ENCODE measurements at regions not wholly inside any gene's neighbourhood (a gene's known extent, or its start where the extent isn't known, plus 50 kb on each side); places are given as distances from the start of the nearest gene placed in this dataset.
"Not testable (repeated sequence)": the region's sequence is repeated elsewhere in the genome, so short reads cannot be mapped to it uniquely, and the experiment has no call there.

- in situ Hi-C loops (cut with HindIII; ENCODE audit: low sequenced_read_pairs), result not testable (repeated sequence)
These were observed 193.9 kb downstream of the KLRB1 start for GRCh38 chr12:9413862-9414261.

- in situ Hi-C loops (cut with HindIII; ENCODE audit: low sequenced_read_pairs), result not testable (repeated sequence)
These were observed 195.3 kb downstream of the KLRB1 start for GRCh38 chr12:9412459-9412858.

- in situ Hi-C loops (cut with HindIII; ENCODE audit: low sequenced_read_pairs), result not testable (repeated sequence)
These were observed 196.0 kb downstream of the KLRB1 start for GRCh38 chr12:9411616-9412268.

- in situ Hi-C loops (cut with HindIII; ENCODE audit: low sequenced_read_pairs), result not testable (repeated sequence)
These were observed 199.2 kb upstream of the PZP start for GRCh38 chr12:9407425-9407748.

- in situ Hi-C loops (cut with HindIII; ENCODE audit: low sequenced_read_pairs), result no loop called here
These were observed 198.6 kb upstream of the PZP start for GRCh38 chr12:9406564-9407424.

GRCh38 chr12:9405886-9406563 is 197.8 kb upstream of the PZP start:
- in situ Hi-C loops (cut with HindIII; ENCODE audit: low sequenced_read_pairs), result no loop called here

- in situ Hi-C loops (cut with HindIII; ENCODE audit: low sequenced_read_pairs), result no loop called here
These were observed 196.5 kb upstream of the PZP start for GRCh38 chr12:9404469-9405260.

- in situ Hi-C loops (cut with HindIII; ENCODE audit: low sequenced_read_pairs), result no loop called here
These were observed 195.8 kb upstream of the PZP start for GRCh38 chr12:9404031-9404430.

- in situ Hi-C loops (cut with HindIII; ENCODE audit: low sequenced_read_pairs), result not testable (repeated sequence)
These were observed 194.3 kb upstream of the PZP start for GRCh38 chr12:9402432-9403040.

- in situ Hi-C loops (cut with HindIII; ENCODE audit: low sequenced_read_pairs), result not testable (repeated sequence)
These were observed 188.2 kb upstream of the PZP start for GRCh38 chr12:9396367-9396766.

- in situ Hi-C loops (cut with HindIII; ENCODE audit: low sequenced_read_pairs), result not testable (repeated sequence)
These were observed 187.0 kb upstream of the PZP start for GRCh38 chr12:9395220-9395619.

GRCh38 chr12:9392842-9393241 is 184.6 kb upstream of the PZP start:
- in situ Hi-C loops (cut with HindIII; ENCODE audit: low sequenced_read_pairs), result no loop called here

- in situ Hi-C loops (cut with HindIII; ENCODE audit: low sequenced_read_pairs), result no loop called here
These were observed 183.6 kb upstream of the PZP start for GRCh38 chr12:9391815-9392214.

- in situ Hi-C loops (cut with HindIII; ENCODE audit: low sequenced_read_pairs), result no loop called here
These were observed 182.6 kb upstream of the PZP start for GRCh38 chr12:9390761-9391160.

- in situ Hi-C loops (cut with HindIII; ENCODE audit: low sequenced_read_pairs), result no loop called here
These were observed 181.6 kb upstream of the PZP start for GRCh38 chr12:9389796-9390195.

- in situ Hi-C loops (cut with HindIII; ENCODE audit: low sequenced_read_pairs), result no loop called here
These were observed 180.2 kb upstream of the PZP start for GRCh38 chr12:9388379-9388778.

GRCh38 chr12:9387450-9387849 is 179.3 kb upstream of the PZP start:
- in situ Hi-C loops (cut with HindIII; ENCODE audit: low sequenced_read_pairs), result no loop called here

GRCh38 chr12:9383585-9383984 is 175.4 kb upstream of the PZP start:
- in situ Hi-C loops (cut with HindIII; ENCODE audit: low sequenced_read_pairs), result no loop called here

- in situ Hi-C loops (cut with HindIII; ENCODE audit: low sequenced_read_pairs), result no loop called here
These were observed 173.4 kb upstream of the PZP start for GRCh38 chr12:9381619-9382018.

- in situ Hi-C loops (cut with HindIII; ENCODE audit: low sequenced_read_pairs), result no loop called here
These were observed 172.5 kb upstream of the PZP start for GRCh38 chr12:9380650-9381049.

Measured in endothelial cell of hepatic sinusoid (primary cell).